DND-41 (cell line): ENCODE measurements at regions not wholly inside any gene's neighbourhood (a gene's known extent, or its start where the extent isn't known, plus 50 kb on each side); places are given as distances from the start of the nearest gene placed in this dataset.

ENCODE experiments used
- EZH2 ChIP-seq: IDR thresholded peaks from 3 replicates; pipeline ENCODE4 v1.6.1; 2012; ENCODE audit warnings: borderline replicate concordance, low read depth, mild to moderate bottlenecking, moderate library complexity, low read length, inconsistent platforms; ENCODE audit not compliant: severe bottlenecking
- TF ChIP-seq, protein P1 (sequence below): IDR thresholded peaks from 2 replicates; pipeline ENCODE4 v1.5.1; 2012; ENCODE audit warnings: borderline replicate concordance, low read length, moderate library complexity, mild to moderate bottlenecking; ENCODE audit not compliant: poor library complexity, severe bottlenecking; ENCODE audit errors: extremely low read depth

DNA sequence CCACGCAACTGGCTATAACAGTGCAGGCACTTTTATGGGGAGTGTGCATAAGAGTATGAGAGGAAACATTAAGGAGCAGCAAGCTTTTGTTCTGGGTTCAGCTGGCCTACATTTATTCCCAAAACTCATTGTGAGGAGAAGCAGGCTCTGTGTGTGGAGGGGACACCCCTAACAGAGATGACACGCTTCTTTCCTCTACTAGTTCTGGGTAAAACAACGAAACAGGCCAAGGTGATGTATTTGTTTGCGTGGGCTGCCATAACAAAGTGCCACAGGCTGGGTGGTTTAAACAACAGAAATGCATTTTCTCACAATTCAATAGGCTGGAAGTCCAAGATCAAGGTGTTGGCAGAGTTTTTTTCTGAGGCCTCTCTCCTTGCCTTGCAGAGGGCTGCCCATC lies 488.6 kb downstream of the MID1IP1 start:
- TF ChIP-seq, protein P1, sequence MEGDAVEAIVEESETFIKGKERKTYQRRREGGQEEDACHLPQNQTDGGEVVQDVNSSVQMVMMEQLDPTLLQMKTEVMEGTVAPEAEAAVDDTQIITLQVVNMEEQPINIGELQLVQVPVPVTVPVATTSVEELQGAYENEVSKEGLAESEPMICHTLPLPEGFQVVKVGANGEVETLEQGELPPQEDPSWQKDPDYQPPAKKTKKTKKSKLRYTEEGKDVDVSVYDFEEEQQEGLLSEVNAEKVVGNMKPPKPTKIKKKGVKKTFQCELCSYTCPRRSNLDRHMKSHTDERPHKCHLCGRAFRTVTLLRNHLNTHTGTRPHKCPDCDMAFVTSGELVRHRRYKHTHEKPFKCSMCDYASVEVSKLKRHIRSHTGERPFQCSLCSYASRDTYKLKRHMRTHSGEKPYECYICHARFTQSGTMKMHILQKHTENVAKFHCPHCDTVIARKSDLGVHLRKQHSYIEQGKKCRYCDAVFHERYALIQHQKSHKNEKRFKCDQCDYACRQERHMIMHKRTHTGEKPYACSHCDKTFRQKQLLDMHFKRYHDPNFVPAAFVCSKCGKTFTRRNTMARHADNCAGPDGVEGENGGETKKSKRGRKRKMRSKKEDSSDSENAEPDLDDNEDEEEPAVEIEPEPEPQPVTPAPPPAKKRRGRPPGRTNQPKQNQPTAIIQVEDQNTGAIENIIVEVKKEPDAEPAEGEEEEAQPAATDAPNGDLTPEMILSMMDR = no peak
- no peak for TF ChIP-seq EZH2
